Central memory CD8-positive, alpha-beta T cell (primary cell): ENCODE measurements at regions not wholly inside any gene's neighbourhood (a gene's known extent, or its start where the extent isn't known, plus 50 kb on each side); places are given as distances from the start of the nearest gene placed in this dataset.

ENCODE experiments used
- ATAC-seq: fragments of 150-1000 bp; cut with Tn5 transposase; replicated peaks from 2 replicates; pipeline ENCODE4 v1.10.0; 2022; ENCODE audit warnings: mild to moderate bottlenecking, moderate FRiP score, moderate number of reproducible peaks; ENCODE audit not compliant: poor library complexity, severe bottlenecking; ENCODE audit errors: extremely low read depth
- DNase-seq, 2 donors: peaks; one replicate each; pipeline ENCODE4 v3.0.0; 2021; ENCODE audit warnings: low spot score in 2 of 2
- H3K27ac Mint-ChIP-seq: one replicate; pipeline ENCODE4 v1.8.0; 2022; ENCODE audit warnings: low read depth, mild to moderate bottlenecking, moderate library complexity, mixed read lengths
- H3K27me3 Mint-ChIP-seq: one replicate; pipeline ENCODE4 v1.8.0; 2022; ENCODE audit warnings: mixed read lengths
- H3K36me3 Mint-ChIP-seq: one replicate; pipeline ENCODE4 v1.8.0; 2022; ENCODE audit warnings: mild to moderate bottlenecking, moderate library complexity, mixed read lengths; ENCODE audit not compliant: insufficient read depth
- H3K4me1 Mint-ChIP-seq: one replicate; pipeline ENCODE4 v1.8.0; 2022; ENCODE audit warnings: mixed read lengths
- H3K4me3 Mint-ChIP-seq: one replicate; pipeline ENCODE4 v1.8.0; 2022; ENCODE audit warnings: mild to moderate bottlenecking, moderate library complexity, mixed read lengths
- H3K9me3 Mint-ChIP-seq: one replicate; pipeline ENCODE4 v1.8.0; 2022; ENCODE audit warnings: mixed read lengths

DNA sequence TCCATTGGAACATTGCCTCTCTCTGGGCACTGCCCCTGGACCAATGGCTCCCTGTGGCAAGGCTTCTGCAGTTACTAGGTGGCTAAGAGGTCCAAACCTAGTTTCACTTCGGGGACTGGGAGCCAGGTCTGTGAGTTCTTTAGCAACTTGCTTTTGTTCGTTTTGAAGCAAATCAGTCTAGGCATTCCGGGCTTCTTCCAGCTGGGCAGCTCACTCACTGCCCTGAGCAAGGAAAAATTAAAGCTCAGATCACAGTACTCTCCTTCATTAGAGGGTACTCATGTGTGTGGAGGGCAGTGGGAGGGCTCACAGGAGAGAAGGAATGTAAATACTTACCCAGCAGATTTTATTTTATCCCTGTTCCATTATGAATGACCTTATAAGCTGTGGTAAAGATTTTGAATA is 80.3 kb downstream of the SPP2 start:
- H3K27me3 Mint-ChIP-seq, result no peaks in the 10 kb centered on the region
- H3K27ac Mint-ChIP-seq, result no peak overlapping the region
- H3K9me3 Mint-ChIP-seq, result no peaks in the 10 kb centered on the region
- H3K4me3 Mint-ChIP-seq, result no peak overlapping the region
- no peak for ATAC-seq
- H3K36me3 Mint-ChIP-seq, result peaks cover 2% of the 10 kb centered on the region
- no peak for DNase-seq
- H3K4me1 Mint-ChIP-seq, result peaks cover 39% of the 10 kb centered on the region

DNA sequence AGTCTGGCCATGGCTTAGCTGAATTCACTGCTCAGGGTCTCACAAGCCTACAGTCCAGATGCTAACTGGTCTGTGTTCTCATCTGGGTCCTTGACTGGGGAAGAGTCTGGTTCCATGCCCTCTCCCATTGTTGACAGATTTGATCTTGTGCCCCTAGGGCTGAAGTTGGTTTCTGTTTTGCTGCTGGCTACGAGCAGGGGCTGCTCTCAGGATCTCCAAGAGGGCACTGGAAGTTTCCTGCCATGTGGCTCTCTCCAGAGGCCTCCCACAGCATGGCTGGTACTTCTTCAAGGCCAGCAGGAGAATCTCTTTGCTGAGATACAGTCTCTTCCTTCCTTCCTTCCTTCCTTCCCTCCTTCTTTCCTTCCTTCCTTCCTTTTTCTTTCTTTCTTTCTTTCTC is 78.1 kb downstream of the SPP2 start:
- ATAC-seq (no peak), DNase-seq (no peak)
- Mint-ChIP-seq H3K4me3 (no peak overlapping the region), H3K27ac (peak overlapping the region; percentile 77), H3K9me3 (no peaks in the 10 kb centered on the region), H3K36me3 (peaks cover 2% of the 10 kb centered on the region), H3K4me1 (peaks cover 33% of the 10 kb centered on the region), H3K27me3 (no peaks in the 10 kb centered on the region)
